ENCODE measurements at regions not wholly inside any gene's neighbourhood (a gene's known extent, or its start where the extent isn't known, plus 50 kb on each side); places are given as distances from the start of the nearest gene placed in this dataset.

DNA sequence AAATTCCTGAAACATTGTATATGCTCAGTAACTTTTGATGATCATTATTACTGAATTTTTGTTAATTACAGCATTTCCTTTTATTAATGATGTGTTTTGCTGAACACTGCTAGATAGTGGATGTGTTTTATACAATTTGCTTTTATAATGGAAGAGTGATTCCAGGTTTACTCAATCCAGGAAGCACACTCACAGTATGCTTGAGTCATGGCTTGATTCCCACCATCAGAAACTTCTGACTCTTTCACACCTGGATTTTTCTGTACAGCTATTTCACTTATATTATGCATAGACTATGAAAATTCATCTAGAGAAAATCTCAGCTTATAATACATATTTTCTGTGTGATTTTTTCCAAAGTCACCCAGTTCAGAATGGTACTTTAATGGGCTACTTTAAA is 1040.9 kb downstream of the GRM8 start:
- no peak for DNase-seq
- Histone ChIP-seq H3K27me3 (ENCODE audit: insufficient read depth, low read depth) (no peaks in the 10 kb centered on the region), H3K27ac (no peak overlapping the region), H3F3A (ENCODE audit: insufficient read depth, low read depth) (no peaks in the 10 kb centered on the region), H3K4me3 (no peak overlapping the region), H3K79me2 (ENCODE audit: low read depth) (no peaks in the 10 kb centered on the region), H3K36me3 (ENCODE audit: low read depth) (no peaks in the 10 kb centered on the region), H3K4me2 (no peak overlapping the region), H4K20me1 (ENCODE audit: insufficient read depth) (no peaks in the 10 kb centered on the region), H2AFZ (no peak overlapping the region), H3K9me2 (ENCODE audit: insufficient read depth) (no peaks in the 10 kb centered on the region), H3K4me1 (replicated peaks; ENCODE audit: insufficient read depth) (no peaks in the 10 kb centered on the region), H3K9me3 (ENCODE audit: insufficient read depth, low read depth) (no peaks in the 10 kb centered on the region)
- no TSS peak for BruUV-seq (replicated peaks)
- POLR2A ChIA-PET (ENCODE audit: unreplicated experiment), result no interaction called here
- CTCF ChIA-PET, result no interaction called here
- no peak for TF ChIP-seq EZH2 (IDR thresholded peaks at IDR 0.05; ENCODE audit: low read depth)
- TF ChIP-seq, protein P1, sequence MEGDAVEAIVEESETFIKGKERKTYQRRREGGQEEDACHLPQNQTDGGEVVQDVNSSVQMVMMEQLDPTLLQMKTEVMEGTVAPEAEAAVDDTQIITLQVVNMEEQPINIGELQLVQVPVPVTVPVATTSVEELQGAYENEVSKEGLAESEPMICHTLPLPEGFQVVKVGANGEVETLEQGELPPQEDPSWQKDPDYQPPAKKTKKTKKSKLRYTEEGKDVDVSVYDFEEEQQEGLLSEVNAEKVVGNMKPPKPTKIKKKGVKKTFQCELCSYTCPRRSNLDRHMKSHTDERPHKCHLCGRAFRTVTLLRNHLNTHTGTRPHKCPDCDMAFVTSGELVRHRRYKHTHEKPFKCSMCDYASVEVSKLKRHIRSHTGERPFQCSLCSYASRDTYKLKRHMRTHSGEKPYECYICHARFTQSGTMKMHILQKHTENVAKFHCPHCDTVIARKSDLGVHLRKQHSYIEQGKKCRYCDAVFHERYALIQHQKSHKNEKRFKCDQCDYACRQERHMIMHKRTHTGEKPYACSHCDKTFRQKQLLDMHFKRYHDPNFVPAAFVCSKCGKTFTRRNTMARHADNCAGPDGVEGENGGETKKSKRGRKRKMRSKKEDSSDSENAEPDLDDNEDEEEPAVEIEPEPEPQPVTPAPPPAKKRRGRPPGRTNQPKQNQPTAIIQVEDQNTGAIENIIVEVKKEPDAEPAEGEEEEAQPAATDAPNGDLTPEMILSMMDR (conservative IDR thresholded peaks at IDR 0.05), result no peak
- intact Hi-C loops (cut with micrococcal nuclease; ENCODE audit: unreplicated experiment), result no loop called here

DNA sequence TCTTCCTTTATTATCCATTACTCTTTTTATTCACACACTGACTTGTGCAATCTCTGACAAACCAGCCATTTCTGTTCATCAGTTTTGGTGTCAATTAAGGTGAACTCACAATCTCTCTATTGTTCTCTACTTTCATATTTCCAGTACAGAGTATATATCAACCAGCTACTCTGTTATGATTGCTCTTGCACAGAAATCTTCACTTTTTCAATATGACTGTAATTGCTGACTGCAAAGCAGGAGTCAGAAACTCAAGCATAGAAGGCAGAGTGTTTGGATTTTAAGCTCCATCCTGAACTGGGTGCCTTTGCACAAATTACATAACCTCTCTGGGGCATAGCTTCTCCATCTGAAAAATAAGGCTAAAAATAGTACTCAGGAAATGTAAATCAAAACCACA is 1042.0 kb downstream of the GRM8 start:
- Histone ChIP-seq H3K4me2 (no peak overlapping the region), H3K4me1 (replicated peaks; ENCODE audit: insufficient read depth) (no peaks in the 10 kb centered on the region), H3K9me3 (ENCODE audit: insufficient read depth, low read depth) (no peaks in the 10 kb centered on the region), H3K79me2 (ENCODE audit: low read depth) (no peaks in the 10 kb centered on the region), H3K27ac (no peak overlapping the region), H3K27me3 (ENCODE audit: insufficient read depth, low read depth) (no peaks in the 10 kb centered on the region), H3K4me3 (no peak overlapping the region), H2AFZ (no peak overlapping the region), H3K36me3 (ENCODE audit: low read depth) (no peaks in the 10 kb centered on the region), H3K9me2 (ENCODE audit: insufficient read depth) (no peaks in the 10 kb centered on the region), H4K20me1 (ENCODE audit: insufficient read depth) (no peaks in the 10 kb centered on the region), H3F3A (ENCODE audit: insufficient read depth, low read depth) (no peaks in the 10 kb centered on the region)
- intact Hi-C loops (cut with micrococcal nuclease; ENCODE audit: unreplicated experiment), result no loop called here
- ChIA-PET CTCF (no interaction called here), POLR2A (ENCODE audit: unreplicated experiment) (no interaction called here)
- no peak for TF ChIP-seq EZH2 (IDR thresholded peaks at IDR 0.05; ENCODE audit: low read depth)
- TF ChIP-seq, protein P1 (conservative IDR thresholded peaks at IDR 0.05), result no peak
- DNase-seq, result no peak
- no TSS peak for BruUV-seq (replicated peaks)

GRCh38 chr7:126203185-126203584 is 1049.6 kb downstream of the GRM8 start:
- intact Hi-C loops (cut with micrococcal nuclease; ENCODE audit: unreplicated experiment), result no loop called here
- H4K20me1 ChIP-seq (ENCODE audit: insufficient read depth), result no peaks in the 10 kb centered on the region
- TF ChIP-seq, protein P1 (conservative IDR thresholded peaks at IDR 0.05), result no peak
- no peak for TF ChIP-seq EZH2 (IDR thresholded peaks at IDR 0.05; ENCODE audit: low read depth)
- CTCF ChIA-PET, result no interaction called here
- no peaks in the 10 kb centered on the region for H3K9me2 ChIP-seq (ENCODE audit: insufficient read depth)
- BruUV-seq (replicated peaks), result no TSS peak
- H3K9me3 ChIP-seq (ENCODE audit: insufficient read depth, low read depth), result no peaks in the 10 kb centered on the region
- no peaks in the 10 kb centered on the region for H3K79me2 ChIP-seq (ENCODE audit: low read depth)
- no peaks in the 10 kb centered on the region for H3K36me3 ChIP-seq (ENCODE audit: low read depth)
- H3K4me3 ChIP-seq, result no peak overlapping the region
- H3F3A ChIP-seq (ENCODE audit: insufficient read depth, low read depth), result no peaks in the 10 kb centered on the region
- H3K4me2 ChIP-seq, result no peak overlapping the region
- no peaks in the 10 kb centered on the region for H3K4me1 ChIP-seq (replicated peaks; ENCODE audit: insufficient read depth)
- no peak overlapping the region for H3K27ac ChIP-seq
- no peaks in the 10 kb centered on the region for H3K27me3 ChIP-seq (ENCODE audit: insufficient read depth, low read depth)
- POLR2A ChIA-PET (ENCODE audit: unreplicated experiment), result no interaction called here
- no peak overlapping the region for H2AFZ ChIP-seq
- no peak for DNase-seq
